ENCODE measurements at regions not wholly inside any gene's neighbourhood (a gene's known extent, or its start where the extent isn't known, plus 50 kb on each side); places are given as distances from the start of the nearest gene placed in this dataset.

GRCh38 chr13:62524061-62524460 is 1108.4 kb upstream of the PCDH20 start:
- POLR2A ChIA-PET (ENCODE audit: low non-redundant PET) = no interaction called here

DNA sequence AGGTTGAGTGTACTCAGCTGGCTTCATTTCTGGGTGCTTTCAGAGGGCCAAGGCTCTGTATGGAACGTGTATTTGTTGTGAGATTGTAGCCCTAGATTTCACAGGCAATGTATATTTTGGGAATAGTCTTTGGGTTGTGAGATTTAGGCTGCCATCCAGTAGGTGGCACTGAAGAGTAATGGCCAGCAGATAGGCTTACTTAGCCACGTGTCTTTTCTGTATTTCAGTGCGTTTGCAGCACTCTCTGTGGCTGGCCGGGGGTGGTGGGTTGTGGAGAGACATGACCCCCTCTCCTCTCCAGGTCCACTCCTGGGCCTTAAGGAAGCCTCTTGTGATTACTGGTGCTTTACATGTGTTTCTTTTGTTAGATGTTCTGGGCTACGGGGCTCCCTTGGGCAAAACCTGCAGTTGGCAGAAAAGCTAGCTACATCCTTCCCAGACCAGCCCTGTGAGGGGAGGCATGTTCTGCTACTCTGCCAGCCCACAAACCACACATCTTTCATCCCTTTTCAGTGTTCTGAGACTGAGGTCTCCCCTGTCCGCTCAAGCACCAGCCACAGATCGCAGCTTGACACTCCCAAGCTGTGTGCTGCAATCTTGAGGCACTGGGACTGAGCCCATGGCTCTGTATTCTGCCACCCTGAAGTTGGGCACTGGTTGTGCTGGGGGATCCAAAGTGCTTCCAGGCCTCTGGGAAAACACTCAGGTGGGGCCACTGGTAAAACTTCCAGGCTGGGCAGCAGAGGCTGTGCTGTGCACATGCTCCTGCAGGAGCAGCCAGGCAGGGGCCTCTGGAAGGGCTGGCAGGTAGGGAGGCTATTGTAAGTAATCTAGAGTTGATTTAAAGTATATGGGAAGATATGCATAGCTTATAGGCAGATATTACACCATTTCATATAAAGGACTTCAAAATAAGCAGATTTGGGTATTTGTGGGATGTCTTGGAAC is 1096.8 kb upstream of the PCDH20 start:
- H3K27ac ChIP-seq = no peak overlapping the region
- ChIA-PET POLR2A (ENCODE audit: low non-redundant PET) (no interaction called here), CTCF (interaction anchor here (0.6 to 0.7 kb wide), 2 partner anchors 320 to 588 kb away, joined by 6 to 7 read pairs; no protein-coding TSS in a partner anchor)
- DNase-seq (ENCODE audit: low spot score) = peak; percentile 1
- peak; percentile 34 for TF ChIP-seq CTCF (conservative IDR thresholded peaks at IDR 0.05; ENCODE audit: low read depth)

More at GRCh38 chr13:62524061-62524460, 1108.4 kb upstream of the PCDH20 start:
- TF ChIP-seq CTCF (conservative IDR thresholded peaks at IDR 0.05; ENCODE audit: low read depth) = no peak
- CTCF ChIA-PET = no interaction called here
- DNase-seq (ENCODE audit: low spot score) = no peak
- no peak overlapping the region for H3K27ac ChIP-seq

- CTCF ChIA-PET = interaction anchor here (0.7 kb wide), 1 partner anchor 322 kb away, joined by 6 read pairs; no protein-coding TSS in a partner anchor
Measured at GRCh38 chr13:62510906-62511655, 1095.4 kb upstream of the PCDH20 start.

GRCh38 chr13:62502588-62502987 is 1086.9 kb upstream of the PCDH20 start:
- no peak overlapping the region for H3K27ac ChIP-seq
- POLR2A ChIA-PET (ENCODE audit: low non-redundant PET) = no interaction called here
- CTCF ChIA-PET = no interaction called here
- no peak for DNase-seq (ENCODE audit: low spot score)
- no peak for TF ChIP-seq CTCF (conservative IDR thresholded peaks at IDR 0.05; ENCODE audit: low read depth)

More at GRCh38 chr13:62510906-62511655, 1095.4 kb upstream of the PCDH20 start:
- DNase-seq (ENCODE audit: low spot score) = no peak
- no peak overlapping the region for H3K27ac ChIP-seq
- POLR2A ChIA-PET (ENCODE audit: low non-redundant PET) = no interaction called here
- TF ChIP-seq CTCF (conservative IDR thresholded peaks at IDR 0.05; ENCODE audit: low read depth) = no peak

GRCh38 chr13:62489731-62490130 is 1074.1 kb upstream of the PCDH20 start:
- CTCF ChIA-PET = no interaction called here
- no peak for DNase-seq (ENCODE audit: low spot score)
- POLR2A ChIA-PET (ENCODE audit: low non-redundant PET) = no interaction called here
- no peak overlapping the region for H3K27ac ChIP-seq
- no peak for TF ChIP-seq CTCF (conservative IDR thresholded peaks at IDR 0.05; ENCODE audit: low read depth)

DNA sequence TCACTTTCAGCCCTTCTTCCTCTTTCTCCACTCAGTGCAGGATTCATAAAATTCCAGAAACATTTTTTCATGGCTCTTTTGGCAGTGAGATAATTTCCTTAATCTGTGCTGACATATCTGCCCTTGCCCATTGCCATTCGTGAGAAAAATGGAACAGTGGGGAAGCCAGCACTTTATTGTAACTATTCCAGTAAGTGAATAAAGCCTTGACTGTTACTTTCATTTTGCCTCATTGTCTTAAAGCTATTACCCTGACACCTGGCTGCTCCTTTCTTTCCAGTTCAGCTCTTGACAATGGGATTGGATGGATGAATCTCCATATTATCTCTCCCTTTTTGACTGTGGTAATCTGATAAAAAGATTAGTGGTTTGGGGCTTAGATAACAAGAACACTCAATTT is 1068.1 kb upstream of the PCDH20 start:
- TF ChIP-seq CTCF (conservative IDR thresholded peaks at IDR 0.05; ENCODE audit: low read depth) = no peak
- CTCF ChIA-PET = interaction anchor here (0.7 kb wide), 1 partner anchor 10 kb away, joined by 3 read pairs; no protein-coding TSS in a partner anchor
- DNase-seq (ENCODE audit: low spot score) = no peak
- POLR2A ChIA-PET (ENCODE audit: low non-redundant PET) = no interaction called here
- H3K27ac ChIP-seq = no peak overlapping the region
